IgD-negative memory B cell (primary cell): ENCODE measurements at regions not wholly inside any gene's neighbourhood (a gene's known extent, or its start where the extent isn't known, plus 50 kb on each side); places are given as distances from the start of the nearest gene placed in this dataset.
A peak's percentile ranks its signal among the peaks of the same experiment; 100 is the strongest.

Experiments used
- H3K27ac Mint-ChIP-seq, 3 donors: one replicate each; pipeline ENCODE4 v1.8.0; 2020 to 2022; ENCODE audit warnings: mild to moderate bottlenecking in 3 of 3, mixed read lengths in 3 of 3, moderate library complexity in 1 of 3
- H3K27me3 Mint-ChIP-seq: one replicate; pipeline ENCODE4 v1.8.0; 2021; ENCODE audit warnings: mixed read lengths
- H3K36me3 Mint-ChIP-seq: one replicate; pipeline ENCODE4 v1.8.0; 2020; ENCODE audit warnings: mild to moderate bottlenecking, mixed read lengths
- H3K4me1 Mint-ChIP-seq, 3 donors: one replicate each; pipeline ENCODE4 v1.8.0; 2020 to 2022; ENCODE audit warnings: mixed read lengths in 3 of 3, mild to moderate bottlenecking in 1 of 3
- H3K4me3 Mint-ChIP-seq, 4 donors: one replicate each; pipeline ENCODE4 v1.8.0; 2020 to 2022; ENCODE audit warnings: mild to moderate bottlenecking in 4 of 4, mixed read lengths in 4 of 4, moderate library complexity in 3 of 4
- H3K9me3 Mint-ChIP-seq, 3 donors: one replicate each; pipeline ENCODE4 v1.8.0; 2020 to 2021; ENCODE audit warnings: mixed read lengths in 3 of 3, mild to moderate bottlenecking in 1 of 3

DNA sequence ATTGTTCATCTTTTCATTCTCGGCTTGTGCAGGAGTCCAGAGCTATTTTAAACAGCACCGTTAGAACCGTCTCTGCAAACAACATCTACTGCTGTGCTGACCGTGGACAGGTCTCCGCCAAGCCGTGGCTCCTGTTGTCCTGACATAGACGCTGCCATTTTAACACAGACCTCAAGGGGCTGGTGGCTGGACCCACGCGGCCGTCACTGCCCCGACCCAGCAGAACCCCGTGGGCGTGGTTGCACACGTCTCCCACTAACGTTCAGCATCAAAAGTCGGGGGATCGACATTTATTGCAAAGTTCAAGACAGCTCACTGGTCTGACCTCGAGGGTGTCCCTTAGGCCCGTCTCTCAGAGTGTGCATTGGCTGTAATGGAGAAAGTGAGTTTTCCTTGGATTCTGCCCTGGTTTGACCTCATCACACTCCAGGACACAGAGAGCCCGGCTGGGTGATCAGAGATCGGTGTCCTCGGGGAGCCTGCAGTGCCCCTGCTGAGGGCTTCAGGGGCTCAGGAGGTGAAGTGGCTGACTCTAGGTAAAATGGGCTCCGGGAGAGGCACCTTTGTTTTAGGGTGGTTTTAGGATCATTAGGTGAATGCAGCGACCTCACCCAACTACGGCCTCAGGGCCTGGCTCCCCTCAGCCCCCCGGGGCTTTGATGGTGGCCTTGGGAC lies 363.2 kb downstream of the THBS2 start:
- Mint-ChIP-seq H3K4me3 (no peak overlapping the region), H3K27ac (no peak overlapping the region), H3K36me3 (peaks cover 2% of the 10 kb centered on the region)

DNA sequence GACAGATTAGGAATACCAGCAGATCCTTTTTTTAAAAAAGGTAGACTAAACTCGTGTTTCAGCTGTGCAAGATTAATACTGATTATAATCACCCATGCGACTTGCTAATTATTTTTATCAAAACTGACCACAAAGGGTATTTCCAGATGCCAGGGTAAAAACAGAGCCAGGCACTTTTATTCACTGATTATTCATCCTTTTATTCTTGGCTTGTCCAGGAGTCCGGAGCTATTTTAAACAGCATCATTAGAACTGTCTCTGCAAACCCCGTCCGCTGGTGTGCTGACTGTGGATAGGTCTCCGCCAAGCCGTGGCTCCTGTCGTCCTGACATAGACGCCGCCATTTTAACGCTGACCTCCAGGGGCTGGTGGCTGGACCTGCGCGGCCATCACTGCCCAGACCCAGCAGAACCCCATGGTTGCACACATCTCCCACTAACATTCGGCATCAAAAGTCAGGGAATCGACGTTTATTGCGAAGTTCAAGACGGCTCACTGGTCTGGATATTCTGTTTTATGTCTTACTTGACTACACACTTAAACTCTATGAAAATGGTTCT lies 364.8 kb downstream of the THBS2 start:
- Mint-ChIP-seq H3K9me3 (no peaks in the 10 kb centered on the region), H3K4me1 (peaks cover 0 to 4% (median 0%) of the 10 kb centered on the region in 3 donors), H3K27me3 (peaks cover 4% of the 10 kb centered on the region), H3K27ac (no peak overlapping the region), H3K4me3 (no peak overlapping the region), H3K36me3 (peaks cover 2% of the 10 kb centered on the region)

More for the DNA sequence above, 363.2 kb downstream of the THBS2 start:
- Mint-ChIP-seq H3K27me3 (peaks cover 4% of the 10 kb centered on the region), H3K4me1 (peaks cover 0 to 4% (median 0%) of the 10 kb centered on the region in 3 donors), H3K9me3 (no peaks in the 10 kb centered on the region)

DNA sequence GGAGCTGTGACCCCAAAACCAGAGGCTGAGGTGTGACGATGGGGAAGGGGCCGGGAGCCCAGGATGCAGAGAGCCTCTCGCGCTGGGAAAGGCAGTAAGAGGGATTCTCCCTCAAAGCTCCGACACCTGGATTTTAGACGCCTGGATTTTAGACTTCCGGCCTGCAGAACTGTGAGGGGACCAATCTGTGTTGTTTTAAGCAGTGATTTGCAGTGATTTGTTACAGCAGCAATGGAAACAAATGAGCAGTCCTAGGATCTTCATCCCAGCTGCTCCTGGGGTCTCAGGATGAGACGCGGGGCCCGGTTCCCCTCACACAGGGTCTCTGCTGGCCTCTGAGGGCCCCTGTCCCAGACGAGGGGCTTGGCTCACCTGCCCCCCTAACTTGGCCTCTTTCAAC lies 365.5 kb downstream of the THBS2 start:
- H3K4me1 Mint-ChIP-seq = peaks cover 0 to 4% (median 0%) of the 10 kb centered on the region in 3 donors
- no peak overlapping the region for H3K4me3 Mint-ChIP-seq
- H3K27me3 Mint-ChIP-seq = peaks cover 2% of the 10 kb centered on the region
- no peak overlapping the region for H3K27ac Mint-ChIP-seq
- H3K36me3 Mint-ChIP-seq = peaks cover 2% of the 10 kb centered on the region
- H3K9me3 Mint-ChIP-seq = no peaks in the 10 kb centered on the region

DNA sequence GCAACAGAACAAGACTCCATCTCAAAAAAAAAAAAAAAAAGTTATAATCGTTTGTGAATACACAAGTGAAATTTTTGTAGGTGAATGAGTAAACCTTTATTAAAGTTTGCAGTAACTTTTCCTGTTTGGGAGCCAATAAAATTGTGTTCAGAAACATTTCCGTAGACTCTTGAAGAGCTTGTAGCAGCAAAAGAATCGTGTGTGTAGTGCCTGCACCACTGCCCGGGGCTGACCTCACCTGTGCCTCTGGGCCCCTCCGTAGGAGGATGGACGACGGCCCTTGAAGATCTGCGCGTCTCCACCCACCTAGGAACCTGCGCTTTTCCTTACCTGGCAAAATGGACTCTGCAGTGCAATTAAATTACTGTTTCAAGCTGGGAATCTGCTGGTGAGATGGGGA lies 366.0 kb downstream of the THBS2 start:
- H3K9me3 Mint-ChIP-seq = no peaks in the 10 kb centered on the region
- H3K4me3 Mint-ChIP-seq = no peak overlapping the region
- H3K36me3 Mint-ChIP-seq = peaks cover 2% of the 10 kb centered on the region

DNA sequence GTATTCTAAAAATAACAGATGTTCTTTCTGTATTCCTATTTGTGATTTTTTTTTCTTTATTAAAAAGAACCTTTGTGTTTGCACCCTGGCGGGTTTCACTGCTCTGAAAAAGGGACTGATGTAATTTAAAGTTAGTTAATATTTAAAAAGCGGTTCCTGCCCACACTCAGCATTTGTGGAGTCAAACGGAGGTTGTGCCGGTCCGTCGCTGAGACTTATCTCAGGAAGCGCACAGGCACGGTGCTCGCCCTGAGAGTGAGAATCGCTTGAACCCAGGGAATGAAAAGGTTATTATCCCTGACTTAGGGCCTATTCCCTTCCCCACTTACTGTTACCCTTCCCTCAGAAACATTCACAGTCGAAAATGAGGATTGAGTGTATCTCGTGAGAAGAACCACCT lies 366.7 kb downstream of the THBS2 start:
- Mint-ChIP-seq H3K9me3 (no peaks in the 10 kb centered on the region), H3K4me1 (peaks cover 0 to 4% (median 0%) of the 10 kb centered on the region in 3 donors), H3K27me3 (no peaks in the 10 kb centered on the region), H3K4me3 (no peak overlapping the region), H3K36me3 (peaks cover 2% of the 10 kb centered on the region), H3K27ac (no peak overlapping the region)

More for the DNA sequence above, 366.0 kb downstream of the THBS2 start:
- H3K27ac Mint-ChIP-seq = no peak overlapping the region
- H3K27me3 Mint-ChIP-seq = no peaks in the 10 kb centered on the region
- peaks cover 0 to 4% (median 0%) of the 10 kb centered on the region in 3 donors for H3K4me1 Mint-ChIP-seq

DNA sequence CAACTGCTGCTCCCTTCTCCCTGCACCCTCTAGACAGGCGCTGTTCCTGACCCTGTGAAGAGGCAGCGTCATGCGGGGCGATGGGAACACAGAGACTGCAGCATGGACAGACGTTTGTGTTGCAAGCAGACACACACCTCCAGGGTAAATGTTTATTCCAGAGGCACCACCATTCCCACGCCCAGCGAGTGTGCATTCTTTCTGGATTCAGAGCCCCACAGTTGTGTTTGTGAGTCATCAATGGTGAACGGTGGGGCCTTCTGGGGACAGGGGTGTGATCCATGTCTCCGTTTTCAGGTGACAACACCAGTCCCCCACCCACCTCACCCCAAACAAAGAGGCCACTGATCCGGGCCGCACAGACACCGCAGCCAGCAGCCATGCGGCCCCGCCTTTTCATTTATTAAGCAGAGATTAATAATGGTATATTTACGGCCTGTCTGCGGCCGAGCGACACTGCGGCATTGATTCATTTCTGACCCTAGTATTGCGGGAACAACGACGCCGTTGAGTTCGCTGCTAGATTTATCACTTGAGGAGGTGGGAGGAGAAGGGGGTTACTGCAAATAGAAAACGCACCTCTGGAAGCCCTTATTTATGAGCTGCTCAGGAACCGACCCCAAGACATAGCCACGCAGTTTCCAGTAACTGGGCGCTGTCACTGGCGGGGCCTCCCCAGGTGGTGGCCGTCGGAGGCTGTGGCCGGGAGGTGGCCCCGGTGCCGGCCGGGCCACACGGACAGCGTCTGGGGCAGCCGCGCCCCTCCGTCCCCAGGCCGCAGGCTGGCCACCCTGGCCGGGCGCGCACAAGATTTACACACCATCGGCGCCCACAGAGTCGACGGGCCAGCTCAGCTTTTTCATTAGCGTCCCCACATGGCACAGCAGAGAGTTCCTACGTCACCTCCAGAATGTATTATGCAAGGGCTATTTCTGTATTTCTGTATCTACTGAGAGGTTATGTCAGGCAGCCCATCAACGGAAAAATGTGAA lies 367.6 kb downstream of the THBS2 start:
- Mint-ChIP-seq H3K36me3 (peaks cover 2% of the 10 kb centered on the region), H3K9me3 (no peaks in the 10 kb centered on the region), H3K27ac (no peak overlapping the region), H3K4me1 (peaks cover 0 to 4% (median 0%) of the 10 kb centered on the region in 3 donors), H3K27me3 (no peaks in the 10 kb centered on the region), H3K4me3 (no peak overlapping the region)

DNA sequence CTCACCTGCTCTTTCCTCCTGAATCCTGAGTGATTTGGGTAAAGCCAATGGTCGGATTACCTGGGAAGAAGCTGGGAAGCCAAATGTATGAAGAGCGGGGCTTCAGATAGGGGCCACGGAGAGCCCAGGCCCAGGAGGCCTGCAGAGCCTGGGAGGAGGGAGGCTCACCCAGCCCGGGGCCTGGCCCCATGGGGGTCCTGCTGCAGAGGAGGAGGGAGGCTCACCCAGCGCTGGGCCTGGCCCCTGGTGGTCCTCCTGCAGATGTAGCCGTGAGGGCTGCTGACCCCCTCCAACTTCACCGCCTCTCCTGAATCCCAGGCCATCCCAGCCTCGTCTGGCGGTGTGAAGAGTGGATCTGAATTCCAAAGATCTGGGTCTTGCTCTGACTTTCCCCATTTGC lies 368.4 kb downstream of the THBS2 start:
- Mint-ChIP-seq H3K36me3 (peaks cover 2% of the 10 kb centered on the region), H3K4me1 (peaks cover 0 to 4% (median 0%) of the 10 kb centered on the region in 3 donors), H3K9me3 (no peaks in the 10 kb centered on the region), H3K27me3 (peaks cover 1% of the 10 kb centered on the region), H3K4me3 (no peak overlapping the region), H3K27ac (no peak overlapping the region)

DNA sequence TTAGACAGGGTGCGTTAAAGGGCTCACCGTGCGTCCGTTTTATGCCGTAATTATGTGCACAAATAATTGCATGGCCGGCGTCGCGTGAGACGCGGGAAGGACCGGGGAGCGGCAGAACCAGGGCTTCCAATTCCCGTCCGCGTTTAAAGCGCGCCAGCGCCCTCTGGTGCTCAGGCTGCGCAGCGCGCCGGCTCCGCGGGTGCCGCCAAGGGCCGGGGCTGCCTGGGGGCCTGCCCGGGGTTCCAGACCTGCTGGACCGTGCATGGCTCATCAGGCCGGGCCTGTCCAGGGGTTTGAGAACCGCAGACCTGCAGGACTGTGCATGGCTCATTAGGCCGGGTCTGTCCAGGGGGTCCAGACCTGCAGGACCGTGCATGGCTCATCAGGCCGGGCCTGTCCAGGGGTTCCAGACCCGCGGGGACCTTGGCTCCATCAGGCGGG lies 369.0 kb downstream of the THBS2 start:
- H3K9me3 Mint-ChIP-seq = no peaks in the 10 kb centered on the region
- H3K4me3 Mint-ChIP-seq = peak overlapping the region; percentile 72 to 95 (median 86)
- peaks cover 2% of the 10 kb centered on the region for H3K27me3 Mint-ChIP-seq
- H3K4me1 Mint-ChIP-seq = peaks cover 0 to 4% (median 0%) of the 10 kb centered on the region in 3 donors
- H3K36me3 Mint-ChIP-seq = peaks cover 2% of the 10 kb centered on the region
- peak overlapping the region in 2 of 3 donors; percentile 7 to 88 for H3K27ac Mint-ChIP-seq

DNA sequence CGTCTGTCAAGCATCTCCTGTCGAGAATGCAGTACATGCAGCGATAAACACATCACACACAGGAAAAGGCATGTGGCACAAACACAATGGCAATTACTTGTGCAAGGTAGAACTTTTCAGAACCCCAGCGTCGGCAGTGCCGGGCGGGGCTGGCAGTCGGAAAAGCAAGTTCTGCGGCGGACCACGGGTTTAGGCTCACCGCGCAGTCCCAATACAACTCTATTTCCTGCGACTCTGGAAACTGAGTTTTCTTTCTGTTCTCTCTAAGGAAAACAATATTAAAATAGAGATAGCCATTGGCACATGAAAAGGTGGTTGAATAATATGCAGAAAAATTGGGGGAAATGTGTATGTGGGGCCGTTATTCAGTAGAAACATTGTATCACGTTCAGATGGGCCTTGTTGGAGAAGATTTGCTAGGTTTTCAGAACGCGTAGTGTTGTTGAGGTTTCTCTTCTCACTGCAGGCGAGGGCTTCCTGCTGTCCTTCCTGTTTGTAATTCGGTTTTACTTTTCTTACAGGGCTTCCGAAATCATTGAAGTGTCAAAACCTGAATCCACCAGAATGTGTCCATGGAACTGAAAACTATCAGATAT lies 369.5 kb downstream of the THBS2 start:
- H3K4me1 Mint-ChIP-seq = peaks cover 0 to 4% (median 0%) of the 10 kb centered on the region in 3 donors
- H3K4me3 Mint-ChIP-seq = peak overlapping the region; percentile 72 to 95 (median 86)
- no peaks in the 10 kb centered on the region for H3K9me3 Mint-ChIP-seq
- H3K27me3 Mint-ChIP-seq = peaks cover 2% of the 10 kb centered on the region
- H3K36me3 Mint-ChIP-seq = peaks cover 2% of the 10 kb centered on the region
- H3K27ac Mint-ChIP-seq = peak overlapping the region in 2 of 3 donors; percentile 7 to 88

DNA sequence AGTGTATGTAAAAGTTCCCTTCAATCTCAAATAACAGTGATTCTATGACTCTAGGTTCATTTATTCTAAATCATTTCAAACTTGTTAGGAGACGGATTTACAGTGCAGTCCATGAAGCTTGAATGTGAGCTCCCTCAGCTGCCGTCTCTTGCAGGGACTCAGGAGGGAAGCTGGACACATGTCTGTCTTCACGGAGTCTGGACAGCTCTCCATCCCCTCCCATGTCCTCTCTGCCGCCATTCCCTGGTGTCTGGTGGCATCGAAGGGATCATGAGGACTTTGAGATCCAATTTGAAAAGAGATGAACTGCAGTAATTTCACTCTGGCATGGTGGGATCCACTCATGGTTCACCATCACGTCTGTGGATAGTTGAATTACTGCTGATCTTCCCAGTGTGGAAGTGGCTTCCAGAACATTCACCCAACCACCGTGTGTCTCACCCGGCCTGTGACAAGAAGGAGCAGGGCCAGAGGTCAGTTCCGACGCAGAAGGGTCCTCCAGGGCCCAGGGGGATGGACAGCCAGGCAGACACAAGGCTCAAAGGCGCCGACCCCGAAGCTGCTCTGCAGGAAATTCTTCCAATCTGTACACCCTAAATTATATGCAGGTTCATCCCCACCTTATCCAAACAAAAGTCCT lies 370.1 kb downstream of the THBS2 start:
- peaks cover 2% of the 10 kb centered on the region for H3K36me3 Mint-ChIP-seq
- H3K4me1 Mint-ChIP-seq = peaks cover 0 to 4% (median 0%) of the 10 kb centered on the region in 3 donors
- H3K27ac Mint-ChIP-seq = peak overlapping the region in 2 of 3 donors; percentile 7 to 88
- H3K27me3 Mint-ChIP-seq = peaks cover 2% of the 10 kb centered on the region
- no peaks in the 10 kb centered on the region for H3K9me3 Mint-ChIP-seq
- peak overlapping the region in 3 of 4 donors; percentile 72 to 95 (median 94) for H3K4me3 Mint-ChIP-seq

DNA sequence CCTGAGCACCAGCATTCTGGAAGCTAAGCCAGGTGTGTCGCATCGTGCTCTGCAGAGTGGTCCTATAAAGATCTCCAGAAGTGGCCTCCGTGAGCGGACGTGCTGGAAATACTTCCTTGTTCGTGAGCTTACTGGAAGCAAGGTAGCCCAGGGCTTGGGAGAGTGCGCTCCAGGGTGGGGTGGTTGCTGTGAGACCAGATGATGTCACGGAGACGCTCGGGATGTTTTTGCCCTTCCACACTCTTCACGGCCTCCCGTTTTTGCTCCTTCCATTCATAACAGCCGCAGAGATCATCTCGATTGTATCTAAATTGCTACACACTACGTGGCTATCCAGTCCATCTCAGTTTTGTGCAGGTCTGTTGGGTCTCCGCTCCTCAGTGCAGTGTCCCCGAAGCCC lies 373.4 kb downstream of the THBS2 start:
- Mint-ChIP-seq H3K4me1 (peaks cover 0 to 4% (median under 1%) of the 10 kb centered on the region in 3 donors), H3K36me3 (no peaks in the 10 kb centered on the region), H3K27ac (no peak overlapping the region), H3K27me3 (peaks cover 2% of the 10 kb centered on the region), H3K4me3 (no peak overlapping the region), H3K9me3 (no peaks in the 10 kb centered on the region)

DNA sequence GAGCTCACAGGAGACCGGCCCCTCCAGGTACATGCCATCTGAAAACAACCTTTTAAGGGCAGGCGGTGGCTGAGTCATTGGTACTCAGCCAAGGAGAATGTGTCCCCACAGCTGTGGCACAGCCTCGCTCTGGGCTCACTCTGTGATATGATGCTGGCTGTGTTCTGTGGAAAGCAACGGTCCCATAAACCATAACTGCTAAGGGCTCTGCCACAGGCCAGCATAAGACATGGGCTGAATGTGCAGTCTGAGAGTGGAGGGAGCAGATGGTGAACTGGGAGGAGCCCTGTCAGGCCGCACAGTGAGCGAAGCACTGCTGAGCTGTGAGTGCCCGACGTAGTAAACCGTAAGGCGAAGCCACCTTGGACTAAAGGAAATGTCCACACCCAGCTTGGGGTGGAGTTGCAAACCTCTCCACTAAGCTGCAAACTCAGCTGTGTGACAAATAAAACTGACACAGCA lies 375.8 kb downstream of the THBS2 start:
- Mint-ChIP-seq H3K27me3 (peaks cover 7% of the 10 kb centered on the region), H3K27ac (no peak overlapping the region), H3K9me3 (no peaks in the 10 kb centered on the region), H3K36me3 (peaks cover 2% of the 10 kb centered on the region), H3K4me3 (peak overlapping the region in 2 of 4 donors; percentile 43 to 70), H3K4me1 (peaks cover 0 to 2% (median 0%) of the 10 kb centered on the region in 3 donors)

DNA sequence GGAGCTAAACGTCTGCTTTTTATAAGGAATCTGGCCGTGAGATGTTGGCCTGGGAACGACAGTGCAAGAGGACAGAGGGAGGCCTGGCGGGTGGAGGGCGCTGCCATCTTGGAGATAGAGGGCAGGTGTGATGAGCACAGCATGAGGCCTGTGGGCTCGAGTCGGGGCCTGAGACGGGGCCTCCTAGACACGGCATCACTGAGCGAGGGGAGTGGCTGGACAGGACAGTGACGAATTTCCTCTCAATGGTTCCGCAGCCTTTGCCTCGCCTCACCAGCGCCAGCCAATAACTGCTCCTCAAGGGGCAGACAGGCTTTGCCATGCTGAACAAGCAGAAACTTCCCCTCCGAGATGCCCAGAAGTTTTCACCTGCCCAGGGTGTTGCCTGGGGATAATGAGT lies 376.7 kb downstream of the THBS2 start:
- H3K27me3 Mint-ChIP-seq = peaks cover 7% of the 10 kb centered on the region
- H3K27ac Mint-ChIP-seq = no peak overlapping the region
- H3K4me3 Mint-ChIP-seq = no peak overlapping the region
- H3K36me3 Mint-ChIP-seq = peaks cover 2% of the 10 kb centered on the region
- peaks cover 0 to 2% (median 0%) of the 10 kb centered on the region in 3 donors for H3K4me1 Mint-ChIP-seq
- H3K9me3 Mint-ChIP-seq = no peaks in the 10 kb centered on the region
